ENCODE measurements at regions not wholly inside any gene's neighbourhood (a gene's known extent, or its start where the extent isn't known, plus 50 kb on each side); places are given as distances from the start of the nearest gene placed in this dataset.
A peak's percentile ranks its signal among the peaks of the same experiment; 100 is the strongest.

DNA sequence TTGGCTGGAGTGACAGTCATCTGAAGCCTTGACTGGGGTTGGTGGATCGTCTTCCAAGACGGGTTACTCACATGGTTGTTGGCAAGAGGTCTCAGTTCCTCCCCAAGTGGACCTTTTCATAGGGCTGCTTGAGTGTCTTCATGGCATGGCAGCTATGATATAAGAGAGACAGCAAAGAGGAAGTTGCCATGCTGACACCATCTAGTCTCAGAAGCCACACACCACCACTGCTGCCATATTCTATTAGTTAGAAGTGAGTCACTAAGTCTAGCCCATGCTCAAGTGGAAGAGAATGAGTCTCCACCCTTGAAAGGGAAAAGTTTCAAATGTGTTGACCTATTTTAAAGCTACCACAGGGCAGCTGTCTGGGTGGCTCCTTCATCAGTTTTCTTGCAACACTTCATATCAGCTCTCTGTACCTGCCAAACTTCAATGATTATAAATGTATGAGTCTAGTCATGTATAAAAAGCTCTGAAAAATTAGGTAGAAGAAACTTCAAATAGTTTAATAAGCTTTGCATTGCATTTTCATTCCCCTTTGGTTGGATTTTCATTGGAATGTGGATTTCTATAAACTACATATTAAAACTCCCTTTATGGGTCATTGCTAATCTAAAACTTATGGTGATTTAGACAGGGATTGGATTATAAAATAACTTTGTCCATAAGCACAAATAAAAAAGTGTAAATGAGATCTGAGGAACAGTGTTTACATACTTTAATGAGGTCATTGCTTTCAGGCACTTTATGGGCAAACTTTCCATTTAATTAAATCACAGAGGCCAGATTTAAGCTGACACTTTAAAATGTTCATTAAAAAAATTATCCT lies 68.0 kb upstream of the ATXN3L start (continued):
- TF ChIP-seq, protein P1, sequence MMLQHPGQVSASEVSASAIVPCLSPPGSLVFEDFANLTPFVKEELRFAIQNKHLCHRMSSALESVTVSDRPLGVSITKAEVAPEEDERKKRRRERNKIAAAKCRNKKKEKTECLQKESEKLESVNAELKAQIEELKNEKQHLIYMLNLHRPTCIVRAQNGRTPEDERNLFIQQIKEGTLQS (CRISPR knock-in tag; conservative IDR thresholded peaks at IDR 0.05): no peak
- TF ChIP-seq, protein P2, sequence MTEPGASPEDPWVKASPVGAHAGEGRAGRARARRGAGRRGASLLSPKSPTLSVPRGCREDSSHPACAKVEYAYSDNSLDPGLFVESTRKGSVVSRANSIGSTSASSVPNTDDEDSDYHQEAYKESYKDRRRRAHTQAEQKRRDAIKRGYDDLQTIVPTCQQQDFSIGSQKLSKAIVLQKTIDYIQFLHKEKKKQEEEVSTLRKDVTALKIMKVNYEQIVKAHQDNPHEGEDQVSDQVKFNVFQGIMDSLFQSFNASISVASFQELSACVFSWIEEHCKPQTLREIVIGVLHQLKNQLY (CRISPR knock-in tag; IDR thresholded peaks at IDR 0.05): no peak

DNA sequence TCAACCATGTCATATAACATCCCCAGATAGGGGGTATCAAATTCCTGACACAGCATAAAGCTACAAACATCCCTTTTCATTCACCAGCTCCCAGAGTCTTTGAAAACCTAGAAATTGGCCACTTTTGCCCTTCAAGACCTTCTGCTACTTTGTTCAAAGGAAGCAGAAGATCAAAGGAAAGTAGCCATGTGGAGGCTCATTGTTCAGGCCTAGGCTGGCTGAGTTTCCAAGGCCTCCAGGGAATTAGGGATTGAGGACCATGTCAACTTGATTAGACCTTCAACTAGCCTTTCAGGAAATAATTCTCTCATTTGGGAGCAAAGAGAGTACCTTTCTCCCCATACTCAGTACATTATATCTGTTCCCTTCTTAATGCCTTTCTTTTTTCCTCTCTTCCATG lies 66.8 kb upstream of the ATXN3L start:
- TF ChIP-seq NR3C1 (CRISPR knock-in tag; conservative IDR thresholded peaks at IDR 0.05; ENCODE audit: low read depth): no peak
- TF ChIP-seq, protein P3, sequence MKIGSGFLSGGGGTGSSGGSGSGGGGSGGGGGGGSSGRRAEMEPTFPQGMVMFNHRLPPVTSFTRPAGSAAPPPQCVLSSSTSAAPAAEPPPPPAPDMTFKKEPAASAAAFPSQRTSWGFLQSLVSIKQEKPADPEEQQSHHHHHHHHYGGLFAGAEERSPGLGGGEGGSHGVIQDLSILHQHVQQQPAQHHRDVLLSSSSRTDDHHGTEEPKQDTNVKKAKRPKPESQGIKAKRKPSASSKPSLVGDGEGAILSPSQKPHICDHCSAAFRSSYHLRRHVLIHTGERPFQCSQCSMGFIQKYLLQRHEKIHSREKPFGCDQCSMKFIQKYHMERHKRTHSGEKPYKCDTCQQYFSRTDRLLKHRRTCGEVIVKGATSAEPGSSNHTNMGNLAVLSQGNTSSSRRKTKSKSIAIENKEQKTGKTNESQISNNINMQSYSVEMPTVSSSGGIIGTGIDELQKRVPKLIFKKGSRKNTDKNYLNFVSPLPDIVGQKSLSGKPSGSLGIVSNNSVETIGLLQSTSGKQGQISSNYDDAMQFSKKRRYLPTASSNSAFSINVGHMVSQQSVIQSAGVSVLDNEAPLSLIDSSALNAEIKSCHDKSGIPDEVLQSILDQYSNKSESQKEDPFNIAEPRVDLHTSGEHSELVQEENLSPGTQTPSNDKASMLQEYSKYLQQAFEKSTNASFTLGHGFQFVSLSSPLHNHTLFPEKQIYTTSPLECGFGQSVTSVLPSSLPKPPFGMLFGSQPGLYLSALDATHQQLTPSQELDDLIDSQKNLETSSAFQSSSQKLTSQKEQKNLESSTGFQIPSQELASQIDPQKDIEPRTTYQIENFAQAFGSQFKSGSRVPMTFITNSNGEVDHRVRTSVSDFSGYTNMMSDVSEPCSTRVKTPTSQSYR (CRISPR knock-in tag; IDR thresholded peaks at IDR 0.05): no peak
- TF ChIP-seq RORB (CRISPR knock-in tag; IDR thresholded peaks at IDR 0.05): no peak
- TF ChIP-seq, protein P2 (CRISPR knock-in tag; IDR thresholded peaks at IDR 0.05): no peak
- TF ChIP-seq, protein P4, sequence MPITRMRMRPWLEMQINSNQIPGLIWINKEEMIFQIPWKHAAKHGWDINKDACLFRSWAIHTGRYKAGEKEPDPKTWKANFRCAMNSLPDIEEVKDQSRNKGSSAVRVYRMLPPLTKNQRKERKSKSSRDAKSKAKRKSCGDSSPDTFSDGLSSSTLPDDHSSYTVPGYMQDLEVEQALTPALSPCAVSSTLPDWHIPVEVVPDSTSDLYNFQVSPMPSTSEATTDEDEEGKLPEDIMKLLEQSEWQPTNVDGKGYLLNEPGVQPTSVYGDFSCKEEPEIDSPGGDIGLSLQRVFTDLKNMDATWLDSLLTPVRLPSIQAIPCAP (CRISPR knock-in tag; IDR thresholded peaks at IDR 0.05): no peak
- TF ChIP-seq CREB1 (CRISPR knock-in tag; IDR thresholded peaks at IDR 0.05): no peak
- TF ChIP-seq, protein P5, sequence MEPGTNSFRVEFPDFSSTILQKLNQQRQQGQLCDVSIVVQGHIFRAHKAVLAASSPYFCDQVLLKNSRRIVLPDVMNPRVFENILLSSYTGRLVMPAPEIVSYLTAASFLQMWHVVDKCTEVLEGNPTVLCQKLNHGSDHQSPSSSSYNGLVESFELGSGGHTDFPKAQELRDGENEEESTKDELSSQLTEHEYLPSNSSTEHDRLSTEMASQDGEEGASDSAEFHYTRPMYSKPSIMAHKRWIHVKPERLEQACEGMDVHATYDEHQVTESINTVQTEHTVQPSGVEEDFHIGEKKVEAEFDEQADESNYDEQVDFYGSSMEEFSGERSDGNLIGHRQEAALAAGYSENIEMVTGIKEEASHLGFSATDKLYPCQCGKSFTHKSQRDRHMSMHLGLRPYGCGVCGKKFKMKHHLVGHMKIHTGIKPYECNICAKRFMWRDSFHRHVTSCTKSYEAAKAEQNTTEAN (CRISPR knock-in tag; IDR thresholded peaks at IDR 0.05): no peak
- TF ChIP-seq RELA (CRISPR knock-in tag; IDR thresholded peaks at IDR 0.05; ENCODE audit: borderline replicate concordance): no peak
- TF ChIP-seq MXD4 (CRISPR knock-in tag; IDR thresholded peaks at IDR 0.05; ENCODE audit: borderline replicate concordance): no peak
- no peak for TF ChIP-seq OVOL2 (CRISPR knock-in tag; IDR thresholded peaks at IDR 0.05; ENCODE audit: borderline replicate concordance)
- no peak for TF ChIP-seq TEAD1 (CRISPR knock-in tag; IDR thresholded peaks at IDR 0.05)
- no peak for TF ChIP-seq NR1H2 (CRISPR knock-in tag; IDR thresholded peaks at IDR 0.05)
- no peak for TF ChIP-seq FOXJ3 (CRISPR knock-in tag; IDR thresholded peaks at IDR 0.05; ENCODE audit: borderline replicate concordance)
- TF ChIP-seq, protein P6, sequence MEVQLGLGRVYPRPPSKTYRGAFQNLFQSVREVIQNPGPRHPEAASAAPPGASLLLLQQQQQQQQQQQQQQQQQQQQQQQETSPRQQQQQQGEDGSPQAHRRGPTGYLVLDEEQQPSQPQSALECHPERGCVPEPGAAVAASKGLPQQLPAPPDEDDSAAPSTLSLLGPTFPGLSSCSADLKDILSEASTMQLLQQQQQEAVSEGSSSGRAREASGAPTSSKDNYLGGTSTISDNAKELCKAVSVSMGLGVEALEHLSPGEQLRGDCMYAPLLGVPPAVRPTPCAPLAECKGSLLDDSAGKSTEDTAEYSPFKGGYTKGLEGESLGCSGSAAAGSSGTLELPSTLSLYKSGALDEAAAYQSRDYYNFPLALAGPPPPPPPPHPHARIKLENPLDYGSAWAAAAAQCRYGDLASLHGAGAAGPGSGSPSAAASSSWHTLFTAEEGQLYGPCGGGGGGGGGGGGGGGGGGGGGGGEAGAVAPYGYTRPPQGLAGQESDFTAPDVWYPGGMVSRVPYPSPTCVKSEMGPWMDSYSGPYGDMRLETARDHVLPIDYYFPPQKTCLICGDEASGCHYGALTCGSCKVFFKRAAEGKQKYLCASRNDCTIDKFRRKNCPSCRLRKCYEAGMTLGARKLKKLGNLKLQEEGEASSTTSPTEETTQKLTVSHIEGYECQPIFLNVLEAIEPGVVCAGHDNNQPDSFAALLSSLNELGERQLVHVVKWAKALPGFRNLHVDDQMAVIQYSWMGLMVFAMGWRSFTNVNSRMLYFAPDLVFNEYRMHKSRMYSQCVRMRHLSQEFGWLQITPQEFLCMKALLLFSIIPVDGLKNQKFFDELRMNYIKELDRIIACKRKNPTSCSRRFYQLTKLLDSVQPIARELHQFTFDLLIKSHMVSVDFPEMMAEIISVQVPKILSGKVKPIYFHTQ (CRISPR knock-in tag; IDR thresholded peaks at IDR 0.05): no peak
- TF ChIP-seq ZNF121 (CRISPR knock-in tag; IDR thresholded peaks at IDR 0.05): no peak
- TF ChIP-seq ZBTB21 (CRISPR knock-in tag; IDR thresholded peaks at IDR 0.05; ENCODE audit: borderline replicate concordance): no peak
- TF ChIP-seq, protein P7, sequence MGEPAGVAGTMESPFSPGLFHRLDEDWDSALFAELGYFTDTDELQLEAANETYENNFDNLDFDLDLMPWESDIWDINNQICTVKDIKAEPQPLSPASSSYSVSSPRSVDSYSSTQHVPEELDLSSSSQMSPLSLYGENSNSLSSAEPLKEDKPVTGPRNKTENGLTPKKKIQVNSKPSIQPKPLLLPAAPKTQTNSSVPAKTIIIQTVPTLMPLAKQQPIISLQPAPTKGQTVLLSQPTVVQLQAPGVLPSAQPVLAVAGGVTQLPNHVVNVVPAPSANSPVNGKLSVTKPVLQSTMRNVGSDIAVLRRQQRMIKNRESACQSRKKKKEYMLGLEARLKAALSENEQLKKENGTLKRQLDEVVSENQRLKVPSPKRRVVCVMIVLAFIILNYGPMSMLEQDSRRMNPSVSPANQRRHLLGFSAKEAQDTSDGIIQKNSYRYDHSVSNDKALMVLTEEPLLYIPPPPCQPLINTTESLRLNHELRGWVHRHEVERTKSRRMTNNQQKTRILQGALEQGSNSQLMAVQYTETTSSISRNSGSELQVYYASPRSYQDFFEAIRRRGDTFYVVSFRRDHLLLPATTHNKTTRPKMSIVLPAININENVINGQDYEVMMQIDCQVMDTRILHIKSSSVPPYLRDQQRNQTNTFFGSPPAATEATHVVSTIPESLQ (CRISPR knock-in tag; IDR thresholded peaks at IDR 0.05): no peak
- H3K4me1 Mint-ChIP-seq: peaks cover 28% of the 10 kb centered on the region
- DNase-seq (ENCODE audit: low spot score): no peak
- peaks cover 9% of the 10 kb centered on the region for H3K9me3 Mint-ChIP-seq
- H3K27me3 Mint-ChIP-seq (ENCODE audit: low read depth): no peaks in the 10 kb centered on the region
- H3K36me3 Mint-ChIP-seq: 0 out of 2 replicates have a peak, but pooled peaks cover 5% of the 10 kb centered on the region
- no peak overlapping the region for H3K4me3 Mint-ChIP-seq
- ChIA-PET CTCF (no interaction called here), POLR2A (no interaction called here)
- H3K27ac Mint-ChIP-seq: peak overlapping the region; percentile 45; the same call in 1 of the 2 replicates
- no peak for ATAC-seq
